ENCODE measurements at regions not wholly inside any gene's neighbourhood (a gene's known extent, or its start where the extent isn't known, plus 50 kb on each side); places are given as distances from the start of the nearest gene placed in this dataset.

DNA sequence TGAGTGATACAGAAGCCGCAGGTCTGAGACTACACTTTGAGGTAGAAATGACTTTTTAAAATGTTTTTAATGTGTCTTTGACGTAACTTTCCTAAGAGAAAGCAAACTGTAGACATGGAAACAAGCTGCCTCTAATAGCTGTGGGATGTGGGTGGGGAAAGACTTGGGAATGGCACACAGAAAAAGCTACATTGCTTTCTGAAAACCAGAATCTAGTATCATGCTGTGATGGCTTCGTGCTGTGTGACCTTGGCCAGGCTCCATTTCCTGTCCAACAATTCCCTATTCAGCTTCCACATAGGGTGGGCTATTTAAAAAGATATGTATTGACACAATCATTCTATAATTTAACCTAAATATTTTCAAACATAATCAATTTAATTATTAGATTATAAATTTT, 909.1 kb downstream of the NCAM2 start:
- no peak overlapping the region for H3K4me3 ChIP-seq (ENCODE audit: low read length)

DNA sequence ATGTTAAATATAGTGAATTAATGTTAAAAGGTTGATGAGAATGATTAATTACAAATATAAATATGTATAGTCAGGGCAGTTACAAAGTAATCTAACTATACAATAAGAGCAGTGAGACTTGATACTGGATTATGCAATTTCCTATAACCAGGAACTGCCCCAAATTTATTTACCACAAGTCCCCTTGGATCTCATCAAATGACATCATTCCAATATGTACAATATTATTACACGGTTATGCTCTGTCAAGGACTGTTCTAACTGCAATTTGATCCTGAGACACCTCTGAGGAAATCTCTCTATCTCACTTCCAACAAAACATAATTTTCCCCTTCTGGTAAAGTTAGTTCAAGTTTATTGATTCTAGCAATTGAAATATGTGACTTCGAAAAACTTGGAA, 917.6 kb downstream of the NCAM2 start:
- Mint-ChIP-seq H3K4me1 (ENCODE audit: low read depth) (no peaks in the 10 kb centered on the region), H3K36me3 (ENCODE audit: low read depth) (no peaks in the 10 kb centered on the region), H3K9me3 (no peaks in the 10 kb centered on the region), H3K27me3 (no peaks in the 10 kb centered on the region), H3K27ac (no peak overlapping the region), H3K4me3 (no peak overlapping the region)
- TF ChIP-seq, protein P1, sequence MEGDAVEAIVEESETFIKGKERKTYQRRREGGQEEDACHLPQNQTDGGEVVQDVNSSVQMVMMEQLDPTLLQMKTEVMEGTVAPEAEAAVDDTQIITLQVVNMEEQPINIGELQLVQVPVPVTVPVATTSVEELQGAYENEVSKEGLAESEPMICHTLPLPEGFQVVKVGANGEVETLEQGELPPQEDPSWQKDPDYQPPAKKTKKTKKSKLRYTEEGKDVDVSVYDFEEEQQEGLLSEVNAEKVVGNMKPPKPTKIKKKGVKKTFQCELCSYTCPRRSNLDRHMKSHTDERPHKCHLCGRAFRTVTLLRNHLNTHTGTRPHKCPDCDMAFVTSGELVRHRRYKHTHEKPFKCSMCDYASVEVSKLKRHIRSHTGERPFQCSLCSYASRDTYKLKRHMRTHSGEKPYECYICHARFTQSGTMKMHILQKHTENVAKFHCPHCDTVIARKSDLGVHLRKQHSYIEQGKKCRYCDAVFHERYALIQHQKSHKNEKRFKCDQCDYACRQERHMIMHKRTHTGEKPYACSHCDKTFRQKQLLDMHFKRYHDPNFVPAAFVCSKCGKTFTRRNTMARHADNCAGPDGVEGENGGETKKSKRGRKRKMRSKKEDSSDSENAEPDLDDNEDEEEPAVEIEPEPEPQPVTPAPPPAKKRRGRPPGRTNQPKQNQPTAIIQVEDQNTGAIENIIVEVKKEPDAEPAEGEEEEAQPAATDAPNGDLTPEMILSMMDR (IDR thresholded peaks at IDR 0.05), result no peak
- intact Hi-C loops (cut with DNase I, micrococcal nuclease), result no loop called here
- Histone ChIP-seq H3K9me3 (ENCODE audit: control insufficient read depth in 1 of 2, insufficient read depth in 1 of 2, low read length in 2 of 2) (peaks cover 0 to 2% of the 10 kb centered on the region in 2 experiments), H3K4me3 (ENCODE audit: low read length) (no peak overlapping the region), H3K27ac (ENCODE audit: low read depth in 1 of 2, low read length in 2 of 2) (no peak overlapping the region), H3K4me1 (ENCODE audit: insufficient read depth, low read length) (no peaks in the 10 kb centered on the region), H3K36me3 (ENCODE audit: insufficient read depth, low read length) (no peaks in the 10 kb centered on the region), H3K27me3 (ENCODE audit: control insufficient read depth in 1 of 2, insufficient read depth in 2 of 2, low read length in 2 of 2) (no peaks in the 10 kb centered on the region)
- ChIA-PET POLR2A (no interaction called here), CTCF (no interaction called here)
- no peak for DNase-seq
- ATAC-seq (ENCODE audit: poor library complexity), result no peak

More for the DNA sequence above, 909.1 kb downstream of the NCAM2 start:
- no peak overlapping the region for H3K27ac ChIP-seq (ENCODE audit: low read depth in 1 of 2, low read length in 2 of 2)
- no peaks in the 10 kb centered on the region for H3K27me3 Mint-ChIP-seq
- CTCF ChIA-PET, result no interaction called here
- TF ChIP-seq, protein P1 (IDR thresholded peaks at IDR 0.05), result no peak
- no peaks in the 10 kb centered on the region for H3K4me1 Mint-ChIP-seq (ENCODE audit: low read depth)
- H3K27me3 ChIP-seq (ENCODE audit: control insufficient read depth in 1 of 2, insufficient read depth in 2 of 2, low read length in 2 of 2), result no peaks in the 10 kb centered on the region
- no peaks in the 10 kb centered on the region for H3K36me3 ChIP-seq (ENCODE audit: insufficient read depth, low read length)
- H3K4me3 Mint-ChIP-seq, result no peak overlapping the region
- H3K27ac Mint-ChIP-seq, result no peak overlapping the region
- POLR2A ChIA-PET, result no interaction called here
- H3K9me3 ChIP-seq (ENCODE audit: control insufficient read depth in 1 of 2, insufficient read depth in 1 of 2, low read length in 2 of 2), result peaks cover 0 to 15% of the 10 kb centered on the region in 2 experiments
- peaks cover 3% of the 10 kb centered on the region for H3K9me3 Mint-ChIP-seq
- no peaks in the 10 kb centered on the region for H3K4me1 ChIP-seq (ENCODE audit: insufficient read depth, low read length)
- DNase-seq (no peak), ATAC-seq (ENCODE audit: poor library complexity) (no peak)
- intact Hi-C loops (cut with DNase I, micrococcal nuclease), result no loop called here
- H3K36me3 Mint-ChIP-seq (ENCODE audit: low read depth), result no peaks in the 10 kb centered on the region

DNA sequence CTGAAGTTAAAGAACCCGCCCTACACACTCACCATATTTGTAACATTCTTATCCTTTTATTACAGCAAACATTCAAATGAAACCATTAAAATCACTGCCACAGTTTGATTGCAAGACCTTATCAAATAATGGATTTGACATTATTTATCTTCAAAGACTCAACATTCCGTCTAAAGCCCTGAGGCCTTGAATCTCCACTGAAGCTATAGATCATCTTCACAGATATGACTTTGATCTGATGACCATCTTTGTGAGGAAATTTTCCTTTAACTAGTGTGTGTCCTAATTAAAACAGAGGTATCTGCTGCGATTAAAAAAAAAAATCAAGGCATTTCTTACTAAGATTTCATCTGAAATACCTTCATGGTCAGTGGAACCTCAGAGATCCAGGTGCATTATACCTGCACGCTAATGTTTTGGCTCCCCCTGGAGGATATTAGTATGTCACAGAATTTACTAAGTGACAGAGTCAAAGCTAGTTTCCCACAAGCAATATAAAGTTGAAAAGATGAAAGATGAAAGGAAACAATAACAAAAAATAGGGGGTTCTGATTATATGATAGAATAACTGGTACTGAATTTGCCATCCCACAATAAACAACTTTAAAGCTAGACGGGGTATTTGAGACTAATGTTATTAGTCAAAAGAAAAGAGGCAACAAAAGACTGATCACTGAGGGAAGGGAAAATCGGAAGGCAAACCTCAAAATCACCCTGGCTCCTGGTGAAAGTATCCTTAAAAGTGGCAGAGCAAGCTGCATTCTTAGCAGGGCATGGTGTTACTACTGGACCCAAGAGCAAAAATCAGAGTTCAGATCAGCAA, 923.4 kb downstream of the NCAM2 start:
- Mint-ChIP-seq H3K36me3 (ENCODE audit: low read depth) (no peaks in the 10 kb centered on the region), H3K9me3 (no peaks in the 10 kb centered on the region), H3K4me1 (ENCODE audit: low read depth) (no peaks in the 10 kb centered on the region), H3K27me3 (no peaks in the 10 kb centered on the region), H3K4me3 (no peak overlapping the region), H3K27ac (no peak overlapping the region)
- Histone ChIP-seq H3K36me3 (ENCODE audit: insufficient read depth, low read length) (no peaks in the 10 kb centered on the region), H3K4me1 (ENCODE audit: insufficient read depth, low read length) (no peaks in the 10 kb centered on the region), H3K27ac (ENCODE audit: low read depth in 1 of 2, low read length in 2 of 2) (no peak overlapping the region), H3K27me3 (ENCODE audit: control insufficient read depth in 1 of 2, insufficient read depth in 2 of 2, low read length in 2 of 2) (no peaks in the 10 kb centered on the region), H3K9me3 (ENCODE audit: control insufficient read depth in 1 of 2, insufficient read depth in 1 of 2, low read length in 2 of 2) (peaks cover 0 to 4% of the 10 kb centered on the region in 2 experiments), H3K4me3 (ENCODE audit: low read length) (no peak overlapping the region)
- POLR2A ChIA-PET, result interaction anchor here (0.6 kb wide), 1 partner anchor 17 kb away, joined by 3 read pairs; no protein-coding TSS in a partner anchor
- CTCF ChIA-PET, result no interaction called here
- intact Hi-C loops (cut with DNase I, micrococcal nuclease), result loop anchor here in 1 of 2 experiments (10.0 kb wide), 1 partner anchor 917 kb away; no protein-coding TSS in a partner anchor
- peak in 2 of 14 experiments; percentile 1 to 3 for DNase-seq
- TF ChIP-seq, protein P1 (IDR thresholded peaks at IDR 0.05), result no peak
- no peak for ATAC-seq (ENCODE audit: poor library complexity)

All from CD4-positive, alpha-beta T cell (primary cell).